ENCODE measurements at regions not wholly inside any gene's neighbourhood (a gene's known extent, or its start where the extent isn't known, plus 50 kb on each side); places are given as distances from the start of the nearest gene placed in this dataset.

GRCh38 chr5:103918668-103919367 is 356.2 kb upstream of the NUDT12 start:
- TF ChIP-seq GATA3 (IDR thresholded peaks at IDR 0.05; ENCODE audit: low read depth, low read length), result no peak
- TF ChIP-seq GATA2 (IDR thresholded peaks at IDR 0.05; ENCODE audit: low read depth, low read length), result no peak
